AG09319 (cell line): ENCODE measurements at regions not wholly inside any gene's neighbourhood (a gene's known extent, or its start where the extent isn't known, plus 50 kb on each side); places are given as distances from the start of the nearest gene placed in this dataset.

Experiments used
- DNase-seq: peaks from one replicate; pipeline ENCODE4 v3.0.0-alpha.2; 2010; ENCODE audit warnings: low read depth; ENCODE audit errors: extremely low read depth
- TF ChIP-seq, protein P1 (sequence below): IDR thresholded peaks from 2 replicates; pipeline ENCODE4 v1.5.1; 2011; ENCODE audit warnings: low read depth, mild to moderate bottlenecking, inconsistent platforms, low read length, moderate library complexity

DNA sequence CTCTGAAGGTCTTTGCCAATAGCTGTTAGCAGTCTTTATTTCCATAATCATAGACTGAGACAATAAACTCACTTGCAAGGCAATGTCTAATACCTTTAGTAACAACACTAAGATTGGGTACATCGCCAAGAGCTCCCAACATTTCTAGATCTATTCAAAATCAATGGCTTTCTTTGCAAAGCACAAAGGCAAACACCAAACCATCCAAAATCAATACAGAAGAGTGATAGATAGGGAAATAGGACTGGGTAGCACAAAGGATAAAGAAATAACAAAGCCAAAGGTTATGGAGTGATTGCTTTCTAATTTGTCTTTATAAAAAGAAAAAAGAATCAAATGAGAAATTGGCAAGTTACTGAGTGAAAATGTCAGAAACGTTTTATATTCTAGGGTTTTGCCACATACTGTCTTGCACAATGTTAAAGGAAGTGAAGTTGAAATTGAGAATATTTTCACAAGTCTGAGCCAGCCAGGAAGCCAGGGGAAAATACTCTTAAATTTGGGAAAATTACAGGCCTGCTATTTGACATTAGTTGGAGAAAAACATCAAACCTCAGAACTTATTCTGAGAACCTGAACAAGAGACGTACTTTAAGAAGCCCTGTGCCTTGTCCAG, 53.3 kb upstream of the LHFPL2 start:
- TF ChIP-seq, protein P1, sequence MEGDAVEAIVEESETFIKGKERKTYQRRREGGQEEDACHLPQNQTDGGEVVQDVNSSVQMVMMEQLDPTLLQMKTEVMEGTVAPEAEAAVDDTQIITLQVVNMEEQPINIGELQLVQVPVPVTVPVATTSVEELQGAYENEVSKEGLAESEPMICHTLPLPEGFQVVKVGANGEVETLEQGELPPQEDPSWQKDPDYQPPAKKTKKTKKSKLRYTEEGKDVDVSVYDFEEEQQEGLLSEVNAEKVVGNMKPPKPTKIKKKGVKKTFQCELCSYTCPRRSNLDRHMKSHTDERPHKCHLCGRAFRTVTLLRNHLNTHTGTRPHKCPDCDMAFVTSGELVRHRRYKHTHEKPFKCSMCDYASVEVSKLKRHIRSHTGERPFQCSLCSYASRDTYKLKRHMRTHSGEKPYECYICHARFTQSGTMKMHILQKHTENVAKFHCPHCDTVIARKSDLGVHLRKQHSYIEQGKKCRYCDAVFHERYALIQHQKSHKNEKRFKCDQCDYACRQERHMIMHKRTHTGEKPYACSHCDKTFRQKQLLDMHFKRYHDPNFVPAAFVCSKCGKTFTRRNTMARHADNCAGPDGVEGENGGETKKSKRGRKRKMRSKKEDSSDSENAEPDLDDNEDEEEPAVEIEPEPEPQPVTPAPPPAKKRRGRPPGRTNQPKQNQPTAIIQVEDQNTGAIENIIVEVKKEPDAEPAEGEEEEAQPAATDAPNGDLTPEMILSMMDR, result no peak
- no peak for DNase-seq

DNA sequence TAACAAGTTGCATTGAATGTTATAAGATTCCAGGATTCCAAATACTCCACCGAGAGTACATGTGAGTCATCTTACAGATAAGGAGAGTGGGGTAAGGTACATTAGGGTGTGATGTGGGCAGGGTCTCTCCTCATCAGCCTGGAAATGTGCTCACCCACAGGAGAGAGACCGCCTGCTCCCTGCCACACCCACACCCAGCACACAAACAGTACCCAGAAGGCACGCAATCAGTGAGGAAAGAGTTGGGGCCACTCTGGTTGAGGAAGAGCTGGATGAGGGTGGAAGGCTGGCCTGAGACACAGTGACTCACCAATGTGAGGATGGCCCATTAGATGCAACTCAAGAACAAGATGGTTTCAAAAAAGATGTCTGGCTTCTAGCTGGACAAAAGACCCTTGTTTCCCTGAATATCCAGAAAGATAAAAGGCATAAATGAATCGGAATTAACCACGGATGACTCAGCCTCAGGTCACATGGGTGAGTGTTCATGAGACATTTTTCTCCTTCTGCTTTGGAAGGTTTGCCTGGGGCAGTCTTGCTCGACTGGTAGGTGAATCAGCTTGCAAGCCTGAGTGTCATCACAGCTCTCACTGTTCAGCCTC, 51.1 kb upstream of the LHFPL2 start:
- DNase-seq, result peak; percentile 57
- TF ChIP-seq, protein P1, result no peak

DNA sequence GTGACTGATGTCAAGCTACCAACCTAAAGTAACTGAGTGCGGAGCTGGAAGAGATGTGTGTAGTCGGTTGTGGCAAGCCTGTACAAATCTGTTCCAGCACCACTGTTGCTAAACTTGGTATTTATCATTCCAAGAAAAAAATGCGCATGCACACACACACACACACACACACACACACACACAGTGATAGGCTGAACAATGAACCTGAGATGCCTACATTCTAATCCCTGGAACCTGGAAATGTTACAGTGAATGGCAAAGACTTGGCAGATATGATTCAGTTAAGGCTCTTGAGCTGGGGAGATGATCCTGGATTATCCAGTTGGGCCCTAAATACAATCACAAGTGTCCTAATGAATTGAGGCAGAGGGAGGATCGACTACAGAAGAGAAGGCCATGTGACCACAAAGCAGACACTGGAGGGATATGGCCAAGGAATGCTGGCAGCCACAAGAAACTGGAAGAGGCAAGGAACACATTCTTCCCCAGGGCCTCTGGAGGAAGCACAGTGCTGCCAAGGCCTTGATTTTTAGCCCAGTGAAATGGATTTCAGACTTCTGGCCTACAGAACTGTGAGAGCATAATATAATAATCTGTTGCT, 49.7 kb upstream of the LHFPL2 start:
- peak; percentile 37 for DNase-seq
- TF ChIP-seq, protein P1, result no peak
